Liver (tissue), 8 donors: ENCODE measurements at regions not wholly inside any gene's neighbourhood (a gene's known extent, or its start where the extent isn't known, plus 50 kb on each side); places are given as distances from the start of the nearest gene placed in this dataset.

Experiments used
- DNase-seq: peaks from one replicate; pipeline ENCODE4 v3.0.0-alpha.2; 2017; ENCODE audit warnings: low spot score
- H3K27ac ChIP-seq, 2 donors: one replicate each; pipeline ENCODE4 v1.7.0; 2013; ENCODE audit warnings: inconsistent platforms in 2 of 2, low read length in 2 of 2, control low read depth in 1 of 2, low read depth in 1 of 2, mild to moderate bottlenecking in 1 of 2
- H3K27me3 ChIP-seq, 4 donors: one replicate each; pipeline versions ENCODE4 v1.6.1 to v1.7.0; 2013; ENCODE audit warnings: low read length in 3 of 4, inconsistent platforms in 1 of 4, mild to moderate bottlenecking in 1 of 4, moderate library complexity in 1 of 4; ENCODE audit not compliant: control insufficient read depth in 4 of 4, insufficient read depth in 4 of 4
- H3K36me3 ChIP-seq, 4 donors: one replicate each; pipeline versions ENCODE4 v1.6.1 to v1.7.0; 2013; ENCODE audit warnings: low read length in 3 of 4, mild to moderate bottlenecking in 3 of 4, low read depth in 1 of 4, moderate library complexity in 1 of 4; ENCODE audit not compliant: control insufficient read depth in 4 of 4, insufficient read depth in 3 of 4
- H3K4me1 ChIP-seq, 4 donors: one replicate each; pipeline versions ENCODE4 v1.6.1 to v1.7.0; 2013; ENCODE audit warnings: low read length in 3 of 4, mild to moderate bottlenecking in 3 of 4, moderate library complexity in 1 of 4; ENCODE audit not compliant: control insufficient read depth in 4 of 4, insufficient read depth in 4 of 4
- H3K4me3 ChIP-seq, 3 donors: one replicate each; pipeline versions ENCODE4 v1.6.1 to v1.7.0; 2013; ENCODE audit warnings: low read length in 3 of 3, control low read depth in 1 of 3, low read depth in 1 of 3, mild to moderate bottlenecking in 1 of 3
- H3K9ac ChIP-seq, 2 donors: one replicate each; pipeline ENCODE4 v1.7.0; 2013; ENCODE audit warnings: low read length in 2 of 2, mild to moderate bottlenecking in 2 of 2, moderate library complexity in 2 of 2, control low read depth in 1 of 2, low read depth in 1 of 2
- H3K9me3 ChIP-seq, 4 donors: one replicate each; pipeline versions ENCODE4 v1.6.1 to v1.7.0; 2013; ENCODE audit warnings: low read length in 3 of 4; ENCODE audit not compliant: control insufficient read depth in 4 of 4
- ATF3 ChIP-seq: IDR thresholded peaks from 2 replicates; pipeline ENCODE4 v1.6.1; 2016; ENCODE audit warnings: antibody characterized with exemption
- CTCF ChIP-seq: fragments of 150-350 bp; IDR thresholded peaks from 2 replicates; pipeline ENCODE4 v1.5.1; 2017; ENCODE audit warnings: improper control_type of control experiment, low read depth, low read length; ENCODE audit not compliant: missing input control
- EGR1 ChIP-seq, 2 donors: IDR thresholded peaks; 2 replicates each; pipeline ENCODE4 v1.6.1; 2016 to 2018; ENCODE audit warnings: antibody characterized with exemption in 2 of 2, low read depth in 2 of 2
- FOXA2 ChIP-seq: IDR thresholded peaks from 2 replicates; pipeline ENCODE4 v1.6.1; 2016; ENCODE audit warnings: antibody characterized with exemption
- GABPA ChIP-seq, 2 donors: IDR thresholded peaks in 1 of 2; conservative IDR thresholded peaks in 1 of 2; 2 replicates each; pipeline ENCODE4 v1.6.1; 2016; ENCODE audit warnings: antibody characterized with exemption in 2 of 2, mild to moderate bottlenecking in 1 of 2, moderate library complexity in 1 of 2
- HNF4A ChIP-seq, 2 donors: conservative IDR thresholded peaks; 2 replicates each; pipeline ENCODE4 v1.6.1; 2016; ENCODE audit warnings: antibody characterized with exemption in 2 of 2, mild to moderate bottlenecking in 2 of 2
- HNF4G ChIP-seq: IDR thresholded peaks from 2 replicates; pipeline ENCODE4 v1.6.1; 2016; ENCODE audit warnings: antibody characterized with exemption
- JUND ChIP-seq, 2 donors: IDR thresholded peaks; 2 replicates each; pipeline ENCODE4 v1.6.1; 2016; ENCODE audit warnings: antibody characterized with exemption in 2 of 2
- MAX ChIP-seq: IDR thresholded peaks from 2 replicates; pipeline ENCODE4 v1.6.1; 2016; ENCODE audit warnings: antibody characterized with exemption
- RAD21 ChIP-seq, 2 donors: IDR thresholded peaks; 2 replicates each; pipeline ENCODE4 v1.6.1; 2016; ENCODE audit warnings: antibody characterized with exemption in 2 of 2, mild to moderate bottlenecking in 2 of 2
- REST ChIP-seq: IDR thresholded peaks from 2 replicates; pipeline ENCODE4 v1.6.1; 2016; ENCODE audit warnings: antibody characterized with exemption, mild to moderate bottlenecking
- RXRA ChIP-seq, 2 donors: IDR thresholded peaks; 2 replicates each; pipeline ENCODE4 v1.6.1; 2017 to 2018; ENCODE audit warnings: antibody characterized with exemption in 2 of 2, mild to moderate bottlenecking in 1 of 2
- SP1 ChIP-seq: IDR thresholded peaks from 2 replicates; pipeline ENCODE4 v1.6.1; 2018; ENCODE audit warnings: antibody characterized with exemption, mild to moderate bottlenecking
- TAF1 ChIP-seq: conservative IDR thresholded peaks from 2 replicates; pipeline ENCODE4 v1.6.1; 2016; ENCODE audit warnings: antibody characterized with exemption, mild to moderate bottlenecking
- ZBTB33 ChIP-seq: IDR thresholded peaks from 2 replicates; pipeline ENCODE4 v1.6.1; 2016; ENCODE audit warnings: antibody characterized with exemption
- WGBS: extraction: QIAGEN DNeasy Blood & Tissue Kit; methylation state at CpG from one replicate; pipeline ENCODE4 v1.1.7; 2013; 5-methylcytosine and 5-hydroxymethylcytosine counted together
- donor health status: healthy.
- donor health status: healthy.
- donor health status: healthy.
- donor health status: healthy.
- donor health status: healthy.

- no peaks in the 10 kb centered on the region for H3K9me3 ChIP-seq
- no peak for TF ChIP-seq EGR1 (IDR thresholded peaks at IDR 0.05; ENCODE audit: low read depth in 2 of 2)
- no peak for TF ChIP-seq ATF3
- no peak for TF ChIP-seq MAX
- peak in 1 of 2 donors; percentile 8 for TF ChIP-seq HNF4A (conservative IDR thresholded peaks at IDR 0.05)
- H3K4me1 ChIP-seq: peaks cover 0 to 10% (median 1%) of the 10 kb centered on the region in 4 donors
- H3K36me3 ChIP-seq: no peaks in the 10 kb centered on the region
- no peak overlapping the region for H3K9ac ChIP-seq
- no peak overlapping the region for H3K4me3 ChIP-seq
- no peaks in the 10 kb centered on the region for H3K27me3 ChIP-seq
- WGBS: 83% methylated on average over 1 of the region's 1 CpG
- no peak overlapping the region for H3K27ac ChIP-seq
- DNase-seq: no peak
Observed at GRCh38 chr5:92713826-92714225, 867.2 kb downstream of the NR2F1-AS1 start.

GRCh38 chr5:92713335-92713743 lies 867.7 kb downstream of the NR2F1-AS1 start:
- H3K4me1 ChIP-seq: peaks cover 0 to 10% (median 1%) of the 10 kb centered on the region in 4 donors
- no peaks in the 10 kb centered on the region for H3K27me3 ChIP-seq
- H3K27ac ChIP-seq: no peak overlapping the region
- DNase-seq: no peak
- no peaks in the 10 kb centered on the region for H3K36me3 ChIP-seq
- no peak overlapping the region for H3K9ac ChIP-seq
- TF ChIP-seq RXRA (IDR thresholded peaks at IDR 0.05): peak; percentile 42 to 61
- no peak for TF ChIP-seq HNF4G
- H3K9me3 ChIP-seq: no peaks in the 10 kb centered on the region
- no peak overlapping the region for H3K4me3 ChIP-seq
- 34% methylated on average over 8 of the region's 8 CpGs for WGBS

- no peak for DNase-seq
- WGBS: 92% methylated on average over 4 of the region's 4 CpGs
- Histone ChIP-seq H3K27me3 (no peaks in the 10 kb centered on the region), H3K36me3 (no peaks in the 10 kb centered on the region), H3K27ac (no peak overlapping the region), H3K4me3 (no peak overlapping the region), H3K9me3 (no peaks in the 10 kb centered on the region), H3K9ac (no peak overlapping the region), H3K4me1 (peaks cover 0 to 10% (median 1%) of the 10 kb centered on the region in 4 donors)
- TF ChIP-seq JUND (IDR thresholded peaks at IDR 0.05) (no peak), GABPA (IDR thresholded peaks at IDR 0.05 in 1 of 2, conservative IDR thresholded peaks at IDR 0.05 in 1 of 2) (no peak), FOXA2 (no peak), ATF3 (no peak), MAX (no peak), ZBTB33 (no peak), TAF1 (no peak), HNF4G (no peak), EGR1 (IDR thresholded peaks at IDR 0.05; ENCODE audit: low read depth in 2 of 2) (no peak)
Observed at GRCh38 chr5:92711956-92712355, 869.1 kb downstream of the NR2F1-AS1 start.

- H3K9me3 ChIP-seq: no peaks in the 10 kb centered on the region
- H3K4me3 ChIP-seq: no peak overlapping the region
- no peaks in the 10 kb centered on the region for H3K36me3 ChIP-seq
- no peaks in the 10 kb centered on the region for H3K4me1 ChIP-seq
- H3K27ac ChIP-seq: no peak overlapping the region
- no peaks in the 10 kb centered on the region for H3K27me3 ChIP-seq
- no peak for DNase-seq
- no peak overlapping the region for H3K9ac ChIP-seq
- TF ChIP-seq HNF4A (conservative IDR thresholded peaks at IDR 0.05): no peak
- no peak for TF ChIP-seq MAX
- TF ChIP-seq SP1: no peak
- no peak for TF ChIP-seq REST
- TF ChIP-seq CTCF: no peak
- TF ChIP-seq JUND (IDR thresholded peaks at IDR 0.05): no peak
- no peak for TF ChIP-seq RXRA (IDR thresholded peaks at IDR 0.05)
- no peak for TF ChIP-seq RAD21 (IDR thresholded peaks at IDR 0.05)
Observed at GRCh38 chr5:92704590-92704989, 876.4 kb downstream of the NR2F1-AS1 start.
